OCI-LY3 (cell line): ENCODE measurements at regions not wholly inside any gene's neighbourhood (a gene's known extent, or its start where the extent isn't known, plus 50 kb on each side); places are given as distances from the start of the nearest gene placed in this dataset.

Experiments
- CTCF ChIP-seq: fragments of 200-600, 300-600 bp; sonication (generic); IDR thresholded peaks from 2 replicates; pipeline ENCODE4 v1.5.1; 2014; ENCODE audit warnings: antibody characterized with exemption, low read length, low read depth
- EZH2phosphoT487 ChIP-seq: fragments of 200-600 bp; shearing (Covaris generic); IDR thresholded peaks from 2 replicates; pipeline ENCODE4 v1.6.1; 2018; ENCODE audit warnings: antibody characterized with exemption, mixed run types, low read depth

- TF ChIP-seq CTCF = no peak
- TF ChIP-seq EZH2phosphoT487 = no peak
These were observed 105.9 kb downstream of the ENGASE start for GRCh38 chr17:79180358-79181005.
